HEK293T (cell line): ENCODE measurements at regions not wholly inside any gene's neighbourhood (a gene's known extent, or its start where the extent isn't known, plus 50 kb on each side); places are given as distances from the start of the nearest gene placed in this dataset.

Source experiments
- CTCF ChIA-PET: fragments of 350-600 bp; formaldehyde crosslinking; extraction: SDS; loops from one replicate; lab custom pipeline; 2021; ENCODE audit warnings: antibody characterized with exemption, inconsistent platforms; lab: Yijun Ruan, JAX
- POLR2A ChIA-PET: fragments of 350-600 bp; formaldehyde crosslinking; extraction: SDS; loops from one replicate; lab custom pipeline; 2020; ENCODE audit warnings: antibody characterized with exemption, inconsistent platforms; lab: Yijun Ruan, JAX
- DNase-seq: peaks from one replicate; pipeline ENCODE4 v3.0.0; 2012; ENCODE audit warnings: mixed read lengths; ENCODE audit errors: extremely low spot score
- ARNT ChIP-seq: fragments of 450-650 bp; IDR thresholded peaks from 2 replicates; pipeline ENCODE4 v1.6.1; 2017; ENCODE audit warnings: mild to moderate bottlenecking
- BHLHE40 ChIP-seq: fragments of 450-650 bp; IDR thresholded peaks from 2 replicates; pipeline ENCODE4 v1.6.1; 2016; ENCODE audit warnings: mild to moderate bottlenecking, moderate library complexity, borderline replicate concordance
- CTBP1 ChIP-seq: fragments of 450-650 bp; IDR thresholded peaks from 2 replicates; pipeline ENCODE4 v1.6.1; 2016; ENCODE audit warnings: borderline replicate concordance
- ELF4 ChIP-seq: fragments of 450-650 bp; IDR thresholded peaks from 2 replicates; pipeline ENCODE4 v1.6.1; 2017; ENCODE audit warnings: antibody characterized with exemption
- FOXA1 ChIP-seq: fragments of 450-650 bp; IDR thresholded peaks from 2 replicates; pipeline ENCODE4 v1.6.1; 2016; ENCODE audit warnings: mild to moderate bottlenecking
- FOXK2 ChIP-seq: fragments of 450-650 bp; IDR thresholded peaks from 2 replicates; pipeline ENCODE4 v1.6.1; 2016; ENCODE audit warnings: mild to moderate bottlenecking
- FOXM1 ChIP-seq: fragments of 450-650 bp; IDR thresholded peaks from 2 replicates; pipeline ENCODE4 v1.6.1; 2017; ENCODE audit warnings: mild to moderate bottlenecking, borderline replicate concordance
- HDGF ChIP-seq: fragments of 450-650 bp; IDR thresholded peaks from 2 replicates; pipeline ENCODE4 v1.6.1; 2017; ENCODE audit warnings: antibody characterized with exemption, borderline replicate concordance
- L3MBTL2 ChIP-seq: fragments of 450-650 bp; conservative IDR thresholded peaks from 2 replicates; pipeline ENCODE4 v1.6.1; 2016; ENCODE audit warnings: mild to moderate bottlenecking
- LEF1 ChIP-seq: fragments of 450-650 bp; IDR thresholded peaks from 2 replicates; pipeline ENCODE4 v1.6.1; 2017; ENCODE audit warnings: mild to moderate bottlenecking, borderline replicate concordance
- NFRKB ChIP-seq: fragments of 450-650 bp; IDR thresholded peaks from 2 replicates; pipeline ENCODE4 v1.6.1; 2016; ENCODE audit warnings: mild to moderate bottlenecking, moderate library complexity
- SP1 ChIP-seq: fragments of 450-650 bp; IDR thresholded peaks from 2 replicates; pipeline ENCODE4 v1.6.1; 2017
- SUZ12 ChIP-seq: fragments of 450-650 bp; IDR thresholded peaks from 2 replicates; pipeline ENCODE4 v1.6.1; 2016; ENCODE audit warnings: mild to moderate bottlenecking
- TARDBP ChIP-seq: fragments of 450-650 bp; IDR thresholded peaks from 2 replicates; pipeline ENCODE4 v1.6.1; 2016
- ZNF384 ChIP-seq: fragments of 450-650 bp; IDR thresholded peaks from 2 replicates; pipeline ENCODE4 v1.6.1; 2016
- TF ChIP-seq, protein P1 (sequence below): fragments of 450-650 bp; IDR thresholded peaks from 2 replicates; pipeline ENCODE4 v1.6.1; 2016

DNA sequence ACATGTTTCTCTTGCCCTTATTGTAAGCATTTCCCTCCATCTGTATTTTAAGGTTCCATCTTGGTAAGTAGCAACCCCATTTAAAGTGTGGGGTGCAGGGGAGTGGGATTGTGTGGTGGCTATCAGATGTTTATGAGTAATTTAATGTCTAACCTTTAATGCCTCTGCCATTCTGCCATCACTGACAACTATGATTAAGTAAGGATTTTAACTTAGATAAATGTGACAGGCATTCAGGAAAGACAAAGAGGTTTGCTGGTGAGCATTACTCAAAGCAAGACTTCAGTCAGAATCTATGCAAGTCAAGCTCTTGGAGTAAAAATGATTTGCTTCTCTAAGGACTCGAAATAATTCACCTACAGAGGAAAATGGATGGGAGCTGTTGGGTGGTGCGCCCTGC is 143.0 kb downstream of the NXNL2 start:
- CTCF ChIA-PET, result no interaction called here
- no peak for TF ChIP-seq ELF4
- TF ChIP-seq, protein P1, sequence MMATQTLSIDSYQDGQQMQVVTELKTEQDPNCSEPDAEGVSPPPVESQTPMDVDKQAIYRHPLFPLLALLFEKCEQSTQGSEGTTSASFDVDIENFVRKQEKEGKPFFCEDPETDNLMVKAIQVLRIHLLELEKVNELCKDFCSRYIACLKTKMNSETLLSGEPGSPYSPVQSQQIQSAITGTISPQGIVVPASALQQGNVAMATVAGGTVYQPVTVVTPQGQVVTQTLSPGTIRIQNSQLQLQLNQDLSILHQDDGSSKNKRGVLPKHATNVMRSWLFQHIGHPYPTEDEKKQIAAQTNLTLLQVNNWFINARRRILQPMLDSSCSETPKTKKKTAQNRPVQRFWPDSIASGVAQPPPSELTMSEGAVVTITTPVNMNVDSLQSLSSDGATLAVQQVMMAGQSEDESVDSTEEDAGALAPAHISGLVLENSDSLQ, result no peak
- no peak for TF ChIP-seq FOXA1
- TF ChIP-seq L3MBTL2, result no peak
- TF ChIP-seq FOXK2, result no peak
- no peak for TF ChIP-seq NFRKB
- TF ChIP-seq SP1, result no peak
- TF ChIP-seq ZNF384, result no peak
- TF ChIP-seq FOXM1, result no peak
- TF ChIP-seq BHLHE40, result no peak
- TF ChIP-seq TARDBP, result no peak
- no peak for TF ChIP-seq HDGF
- TF ChIP-seq ARNT, result no peak
- TF ChIP-seq LEF1, result no peak
- TF ChIP-seq CTBP1, result no peak
- no peak for TF ChIP-seq SUZ12
- POLR2A ChIA-PET, result no interaction called here
- no peak for DNase-seq

DNA sequence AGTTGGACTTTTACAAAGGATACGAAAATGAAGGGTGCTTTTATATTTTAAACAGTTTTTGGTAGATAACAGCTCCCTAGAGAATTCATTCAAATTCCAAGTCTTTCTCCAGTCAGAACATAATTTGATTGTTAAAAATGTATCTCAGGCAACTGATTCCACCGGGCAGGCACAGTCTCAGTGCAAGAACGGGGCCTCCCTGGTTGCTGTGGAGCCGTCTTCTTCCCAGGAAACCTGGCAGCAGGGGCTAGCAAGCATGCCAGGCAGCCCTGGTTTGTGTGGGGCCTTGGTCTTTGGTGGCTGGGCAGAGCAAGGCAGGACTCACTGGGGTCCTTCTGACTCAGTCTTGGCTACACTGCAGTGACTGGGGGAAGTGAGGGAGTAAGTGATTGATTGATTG is 143.5 kb downstream of the NXNL2 start:
- POLR2A ChIA-PET, result no interaction called here
- CTCF ChIA-PET, result no interaction called here
- TF ChIP-seq LEF1 (no peak), NFRKB (no peak), SP1 (no peak), ELF4 (no peak), BHLHE40 (no peak)
- no peak for DNase-seq

DNA sequence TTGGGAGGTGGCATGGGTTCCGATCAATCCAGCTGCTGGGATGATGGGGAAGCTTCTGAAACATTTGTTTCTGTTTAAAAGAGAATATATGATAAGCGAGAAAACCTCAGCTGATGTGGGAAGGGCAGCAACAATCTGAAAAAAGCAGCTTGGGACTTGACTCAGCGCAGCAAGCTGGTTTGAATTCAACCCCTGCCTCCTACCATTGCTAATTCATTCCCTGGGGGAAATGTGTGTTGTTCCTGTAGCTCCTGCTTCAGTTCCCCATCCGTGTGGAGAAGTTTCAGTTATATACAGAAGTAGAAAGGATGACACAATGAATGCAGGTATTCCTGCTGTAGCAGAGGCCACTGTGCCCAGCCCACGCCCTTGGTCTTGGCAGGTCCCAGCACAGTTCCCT is 145.1 kb downstream of the NXNL2 start:
- DNase-seq, result no peak
- CTCF ChIA-PET, result no interaction called here
- POLR2A ChIA-PET, result no interaction called here
- TF ChIP-seq ELF4 (no peak), SP1 (no peak), TARDBP (no peak)

DNA sequence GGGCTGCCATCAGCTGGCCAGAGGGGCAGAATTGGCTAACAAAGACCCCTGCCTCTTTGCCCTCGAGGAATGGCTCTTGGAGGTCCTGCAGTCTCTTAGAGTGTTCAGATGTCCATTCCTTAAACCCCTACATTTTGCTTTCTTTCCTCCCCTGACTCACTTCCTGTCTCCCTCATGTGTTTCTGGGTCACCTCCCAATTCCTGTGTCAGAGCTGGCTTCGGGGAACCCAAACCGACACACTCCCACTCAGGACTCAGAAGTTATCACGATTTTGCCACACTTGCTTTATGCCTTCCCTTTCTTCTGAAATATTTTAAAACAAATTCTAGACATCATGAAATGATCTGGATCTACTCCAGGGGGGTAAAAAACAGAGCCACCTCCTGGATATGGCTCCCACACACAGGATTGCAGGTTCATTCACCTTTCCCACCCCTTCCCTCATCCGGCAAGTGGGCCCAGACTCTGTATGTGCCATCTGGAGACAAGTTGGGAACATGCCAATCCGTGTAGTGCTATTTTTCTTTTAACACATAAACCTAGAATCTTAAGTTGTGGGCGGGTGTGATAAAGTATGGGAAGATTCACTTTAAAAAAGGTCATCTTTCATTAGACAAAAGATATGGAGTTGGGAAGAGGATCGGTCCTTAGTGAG is 145.7 kb downstream of the NXNL2 start:
- CTCF ChIA-PET, result no interaction called here
- TF ChIP-seq TARDBP (no peak), FOXA1 (no peak), NFRKB (no peak), FOXK2 (no peak), L3MBTL2 (no peak), HDGF (no peak), LEF1 (no peak), SUZ12 (no peak), ZNF384 (no peak), CTBP1 (no peak), BHLHE40 (no peak), ELF4 (no peak), ARNT (no peak), SP1 (no peak), FOXM1 (no peak)
- TF ChIP-seq, protein P1, result no peak
- POLR2A ChIA-PET, result no interaction called here
- DNase-seq, result no peak

DNA sequence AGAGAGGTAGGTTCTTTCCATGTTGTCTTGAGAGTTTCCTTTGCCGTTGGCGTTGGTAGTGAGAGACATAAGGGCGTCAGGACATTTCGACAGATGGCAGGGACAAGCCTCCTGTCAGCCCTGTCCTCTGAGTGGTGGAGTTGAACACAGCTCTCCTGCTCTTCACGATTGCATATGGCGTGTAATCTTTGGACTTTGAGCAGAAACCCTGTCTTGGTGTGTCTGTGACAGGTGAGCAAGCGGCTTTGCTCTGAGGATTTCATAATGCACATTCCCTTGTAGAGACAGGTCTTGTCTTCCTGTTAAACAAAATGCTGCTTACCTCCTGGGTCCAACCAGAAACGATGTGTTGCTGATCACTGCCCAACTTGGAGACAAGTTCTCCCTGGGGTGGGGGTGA is 146.5 kb downstream of the NXNL2 start:
- DNase-seq, result no peak
- ChIA-PET POLR2A (no interaction called here), CTCF (no interaction called here)
- no peak for TF ChIP-seq TARDBP

DNA sequence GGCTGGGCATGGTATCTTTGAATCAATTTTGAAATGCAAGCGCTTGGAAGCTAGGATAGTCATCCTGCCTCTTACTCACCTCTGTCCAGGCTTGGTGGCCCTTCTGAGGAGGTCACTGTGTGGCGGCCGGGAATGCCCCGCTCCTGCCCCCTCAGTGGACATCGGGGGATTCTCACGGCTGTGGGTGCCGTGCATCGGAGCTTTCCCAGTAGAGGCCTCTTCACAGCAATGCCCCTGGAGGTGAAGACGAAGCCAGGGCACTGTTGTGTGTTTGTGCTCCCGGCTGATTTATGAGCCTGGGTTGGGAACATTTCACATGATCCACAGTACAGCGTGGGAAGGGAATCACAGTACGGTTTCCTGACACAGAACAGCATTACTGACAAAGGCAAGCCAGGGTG is 147.5 kb downstream of the NXNL2 start:
- POLR2A ChIA-PET, result no interaction called here
- DNase-seq, result no peak
- CTCF ChIA-PET, result no interaction called here
- TF ChIP-seq ELF4 (no peak), FOXK2 (no peak), NFRKB (no peak), TARDBP (no peak), L3MBTL2 (no peak), ARNT (no peak), LEF1 (no peak), FOXA1 (no peak), FOXM1 (no peak), SP1 (no peak), HDGF (no peak), SUZ12 (no peak), BHLHE40 (no peak), CTBP1 (no peak), ZNF384 (no peak)
- TF ChIP-seq, protein P1, result no peak

DNA sequence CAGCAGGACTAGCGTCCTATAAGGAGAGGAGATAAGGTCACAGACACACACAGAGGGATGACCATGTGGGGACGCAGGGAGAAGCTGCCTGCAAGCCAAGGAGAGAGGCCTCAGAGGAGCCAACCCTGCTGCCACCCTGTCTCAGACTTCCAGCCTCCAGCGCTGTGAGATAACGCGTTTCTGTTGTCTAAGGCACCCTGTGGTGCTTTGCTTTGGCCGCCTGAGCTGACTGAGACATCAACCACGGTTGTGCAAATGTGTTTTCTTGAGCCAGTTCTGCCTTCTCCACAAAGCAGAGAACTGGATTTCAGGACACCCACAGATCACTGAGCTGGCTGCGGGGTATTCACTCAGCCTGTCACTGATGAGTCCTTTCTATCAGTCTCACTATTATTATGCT is 149.1 kb downstream of the NXNL2 start:
- no peak for DNase-seq
- CTCF ChIA-PET, result no interaction called here
- POLR2A ChIA-PET, result no interaction called here
- TF ChIP-seq NFRKB, result no peak
- no peak for TF ChIP-seq FOXK2
- no peak for TF ChIP-seq SP1
- TF ChIP-seq BHLHE40, result no peak
- no peak for TF ChIP-seq TARDBP
- TF ChIP-seq, protein P1, result no peak
- TF ChIP-seq LEF1, result no peak
- no peak for TF ChIP-seq CTBP1
- TF ChIP-seq ARNT, result no peak
- TF ChIP-seq FOXA1, result no peak
- no peak for TF ChIP-seq SUZ12
- no peak for TF ChIP-seq HDGF
